ENCODE measurements at regions not wholly inside any gene's neighbourhood (a gene's known extent, or its start where the extent isn't known, plus 50 kb on each side); places are given as distances from the start of the nearest gene placed in this dataset.

DNA sequence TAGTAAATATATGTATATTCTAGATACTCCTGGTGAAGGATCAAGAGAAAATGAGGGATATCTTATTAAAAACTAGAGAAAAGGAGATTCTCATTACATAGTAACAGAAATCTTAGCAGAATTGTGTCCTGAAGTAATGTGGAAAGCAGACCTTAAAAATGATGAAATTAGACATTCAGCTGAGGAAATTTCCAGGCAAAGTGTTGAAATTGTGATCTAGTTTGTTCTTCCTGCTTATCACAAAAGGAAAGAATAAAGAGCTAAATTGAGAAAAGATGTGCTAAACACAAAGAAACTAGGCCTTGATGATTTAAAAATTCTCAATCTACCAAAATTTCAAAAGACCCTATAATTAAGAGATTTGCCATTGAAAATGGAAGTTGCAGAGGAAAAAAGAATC lies 362.6 kb upstream of the PLSCR5 start:
- H3K27me3 ChIP-seq (ENCODE audit: control insufficient read depth, insufficient read depth, low read length, poor library complexity, severe bottlenecking) = no peaks in the 10 kb centered on the region
- H3K4me3 ChIP-seq (ENCODE audit: insufficient read depth, low read depth, low read length) = no peak overlapping the region
- H3K36me3 ChIP-seq (ENCODE audit: control insufficient read depth, insufficient read depth, low read length) = no peaks in the 10 kb centered on the region
- no peaks in the 10 kb centered on the region for H3K9me3 ChIP-seq (ENCODE audit: control insufficient read depth, low read length)
- H3K4me1 ChIP-seq (ENCODE audit: control insufficient read depth, insufficient read depth, low read length) = no peaks in the 10 kb centered on the region
- H3K27ac ChIP-seq (ENCODE audit: insufficient read depth, low read depth, low read length, poor library complexity, severe bottlenecking) = no peak overlapping the region

DNA sequence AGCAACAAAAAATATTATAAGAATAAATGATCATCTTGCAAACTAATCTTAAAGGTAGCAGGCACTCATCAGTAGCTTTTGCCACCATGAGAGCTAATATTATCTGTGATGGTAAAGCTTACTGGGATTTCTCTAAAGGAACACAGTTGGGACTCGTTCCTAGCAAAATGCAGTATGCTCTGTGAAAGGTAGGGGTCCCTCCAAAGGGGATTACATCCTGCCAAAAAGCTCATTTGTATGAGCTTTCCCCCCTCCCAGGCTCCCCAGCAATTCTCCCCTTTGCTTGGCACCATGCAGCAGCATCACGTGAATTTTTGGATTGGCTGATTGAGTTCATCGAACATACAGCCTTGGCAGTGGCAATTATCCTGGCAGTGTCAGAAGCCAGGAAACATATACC lies 361.0 kb upstream of the PLSCR5 start:
- no peaks in the 10 kb centered on the region for H3K9me3 ChIP-seq (ENCODE audit: control insufficient read depth, low read length)
- 83% methylated on average over 2 to 3 of the region's 3 CpGs for WGBS, 2 experiments
- H3K36me3 ChIP-seq (ENCODE audit: control insufficient read depth, insufficient read depth, low read length) = no peaks in the 10 kb centered on the region
- H3K4me1 ChIP-seq (ENCODE audit: control insufficient read depth, insufficient read depth, low read length) = no peaks in the 10 kb centered on the region
- H3K27me3 ChIP-seq (ENCODE audit: control insufficient read depth, insufficient read depth, low read length, poor library complexity, severe bottlenecking) = no peaks in the 10 kb centered on the region
- H3K27ac ChIP-seq (ENCODE audit: insufficient read depth, low read depth, low read length, poor library complexity, severe bottlenecking) = no peak overlapping the region
- no peak overlapping the region for H3K4me3 ChIP-seq (ENCODE audit: insufficient read depth, low read depth, low read length)

DNA sequence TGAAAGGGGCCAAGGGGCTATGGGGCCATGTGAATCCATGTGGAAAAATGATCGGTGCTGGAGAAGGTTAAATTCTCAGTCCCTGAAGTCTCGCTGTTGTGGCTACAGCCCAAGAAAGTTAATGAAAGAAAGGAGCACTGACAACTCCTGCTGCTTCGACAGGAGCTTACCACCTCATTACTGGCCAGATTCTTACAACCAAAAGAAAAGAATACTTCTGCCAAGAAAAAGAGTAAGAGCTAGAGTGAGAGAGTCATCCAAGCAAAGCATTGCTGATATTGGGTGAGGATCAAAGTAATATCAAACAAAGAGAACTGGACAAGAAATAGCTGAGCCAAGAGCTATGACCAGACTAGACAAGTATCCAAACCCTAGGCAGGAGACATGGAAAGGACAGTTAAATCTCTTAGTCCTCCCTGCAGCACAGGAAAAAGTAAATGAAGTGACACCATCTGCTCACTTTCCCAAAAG lies 348.4 kb upstream of the PLSCR5 start:
- Histone ChIP-seq H3K27me3 (ENCODE audit: control insufficient read depth, insufficient read depth, low read length, poor library complexity, severe bottlenecking) (no peaks in the 10 kb centered on the region), H3K36me3 (ENCODE audit: control insufficient read depth, insufficient read depth, low read length) (no peaks in the 10 kb centered on the region), H3K4me3 (ENCODE audit: insufficient read depth, low read depth, low read length) (no peak overlapping the region), H3K9me3 (ENCODE audit: control insufficient read depth, low read length) (no peaks in the 10 kb centered on the region), H3K27ac (ENCODE audit: insufficient read depth, low read depth, low read length, poor library complexity, severe bottlenecking) (peak overlapping the region; percentile 45), H3K4me1 (ENCODE audit: control insufficient read depth, insufficient read depth, low read length) (no peaks in the 10 kb centered on the region)
- WGBS, 2 experiments = 63 to 65% methylated on average over 2 to 3 of the region's 3 CpGs

DNA sequence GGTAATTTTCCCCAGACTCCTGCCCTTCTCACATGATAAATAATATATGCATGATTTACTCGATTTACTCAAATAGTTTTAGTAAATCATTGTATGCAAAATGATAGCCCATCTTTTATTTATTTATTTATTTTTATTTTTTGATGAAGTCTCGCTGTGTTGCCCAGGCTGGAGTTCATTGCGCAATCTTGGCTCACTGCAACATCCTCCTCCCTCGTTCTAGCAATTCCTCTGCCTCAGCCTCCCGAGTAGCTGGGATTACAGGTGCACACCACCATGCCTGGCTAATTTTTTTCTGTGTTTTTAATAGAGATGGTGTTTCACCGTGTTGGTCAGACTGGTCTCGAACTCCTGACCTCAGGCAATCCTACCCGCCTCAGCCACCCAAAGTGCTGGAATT lies 343.8 kb upstream of the PLSCR5 start:
- H3K27me3 ChIP-seq (ENCODE audit: control insufficient read depth, insufficient read depth, low read length, poor library complexity, severe bottlenecking) = no peaks in the 10 kb centered on the region

DNA sequence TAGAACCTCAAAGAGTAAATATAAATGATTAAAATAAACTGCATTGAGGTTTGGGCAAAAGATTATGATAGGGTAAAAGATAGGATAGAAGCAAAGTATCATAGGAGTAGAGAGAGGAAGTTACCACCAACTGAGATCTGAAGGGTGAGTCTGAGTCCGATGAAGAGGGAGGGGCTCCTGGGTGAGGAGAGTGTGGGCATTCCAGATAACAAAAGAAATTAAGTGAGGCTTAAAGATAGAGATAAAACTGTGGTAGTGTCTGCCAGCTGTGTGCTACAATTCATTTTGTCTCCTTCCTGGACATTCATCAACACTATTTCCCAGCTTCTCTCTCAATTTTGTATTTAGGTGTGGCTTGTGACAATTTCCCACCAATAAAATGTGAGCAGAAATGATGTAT lies 343.0 kb upstream of the PLSCR5 start:
- Histone ChIP-seq H3K27me3 (ENCODE audit: control insufficient read depth, insufficient read depth, low read length, poor library complexity, severe bottlenecking) (no peaks in the 10 kb centered on the region), H3K27ac (ENCODE audit: insufficient read depth, low read depth, low read length, poor library complexity, severe bottlenecking) (no peak overlapping the region), H3K4me1 (ENCODE audit: control insufficient read depth, insufficient read depth, low read length) (no peaks in the 10 kb centered on the region), H3K9me3 (ENCODE audit: control insufficient read depth, low read length) (no peaks in the 10 kb centered on the region), H3K36me3 (ENCODE audit: control insufficient read depth, insufficient read depth, low read length) (no peaks in the 10 kb centered on the region), H3K4me3 (ENCODE audit: insufficient read depth, low read depth, low read length) (no peak overlapping the region)
- WGBS, 2 experiments = 61 to 83% methylated on average over 1 of the region's 1 CpG

More for the DNA sequence above, 343.8 kb upstream of the PLSCR5 start:
- Histone ChIP-seq H3K36me3 (ENCODE audit: control insufficient read depth, insufficient read depth, low read length) (no peaks in the 10 kb centered on the region), H3K4me1 (ENCODE audit: control insufficient read depth, insufficient read depth, low read length) (no peaks in the 10 kb centered on the region), H3K9me3 (ENCODE audit: control insufficient read depth, low read length) (no peaks in the 10 kb centered on the region), H3K27ac (ENCODE audit: insufficient read depth, low read depth, low read length, poor library complexity, severe bottlenecking) (no peak overlapping the region), H3K4me3 (ENCODE audit: insufficient read depth, low read depth, low read length) (no peak overlapping the region)
- WGBS, 2 experiments = 89 to 97% methylated on average over 7 of the region's 8 CpGs

DNA sequence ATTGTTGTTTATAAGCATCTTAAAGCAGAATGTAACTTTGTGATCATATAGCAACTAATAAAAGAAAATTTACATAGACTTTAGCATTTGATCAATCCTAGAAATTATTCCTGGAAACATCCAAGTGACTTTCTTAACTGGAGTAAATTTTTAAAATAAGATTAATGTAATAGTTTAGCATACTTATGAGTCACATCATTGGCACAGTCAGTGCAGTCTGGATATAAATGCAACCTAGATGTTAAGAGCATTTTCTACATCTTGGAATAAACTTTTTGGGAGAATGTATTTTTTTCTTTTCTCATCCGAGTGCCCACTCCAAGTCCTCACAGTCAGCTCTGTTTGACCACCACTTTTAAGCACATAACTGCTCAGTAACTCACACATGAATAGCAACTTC lies 324.6 kb upstream of the PLSCR5 start:
- Histone ChIP-seq H3K9me3 (ENCODE audit: control insufficient read depth, low read length) (no peaks in the 10 kb centered on the region), H3K4me1 (ENCODE audit: control insufficient read depth, insufficient read depth, low read length) (no peaks in the 10 kb centered on the region), H3K4me3 (ENCODE audit: insufficient read depth, low read depth, low read length) (no peak overlapping the region), H3K36me3 (ENCODE audit: control insufficient read depth, insufficient read depth, low read length) (no peaks in the 10 kb centered on the region), H3K27ac (ENCODE audit: insufficient read depth, low read depth, low read length, poor library complexity, severe bottlenecking) (no peak overlapping the region), H3K27me3 (ENCODE audit: control insufficient read depth, insufficient read depth, low read length, poor library complexity, severe bottlenecking) (no peaks in the 10 kb centered on the region)
- WGBS, 2 experiments = 67 to 93% methylated on average over 1 of the region's 1 CpG

DNA sequence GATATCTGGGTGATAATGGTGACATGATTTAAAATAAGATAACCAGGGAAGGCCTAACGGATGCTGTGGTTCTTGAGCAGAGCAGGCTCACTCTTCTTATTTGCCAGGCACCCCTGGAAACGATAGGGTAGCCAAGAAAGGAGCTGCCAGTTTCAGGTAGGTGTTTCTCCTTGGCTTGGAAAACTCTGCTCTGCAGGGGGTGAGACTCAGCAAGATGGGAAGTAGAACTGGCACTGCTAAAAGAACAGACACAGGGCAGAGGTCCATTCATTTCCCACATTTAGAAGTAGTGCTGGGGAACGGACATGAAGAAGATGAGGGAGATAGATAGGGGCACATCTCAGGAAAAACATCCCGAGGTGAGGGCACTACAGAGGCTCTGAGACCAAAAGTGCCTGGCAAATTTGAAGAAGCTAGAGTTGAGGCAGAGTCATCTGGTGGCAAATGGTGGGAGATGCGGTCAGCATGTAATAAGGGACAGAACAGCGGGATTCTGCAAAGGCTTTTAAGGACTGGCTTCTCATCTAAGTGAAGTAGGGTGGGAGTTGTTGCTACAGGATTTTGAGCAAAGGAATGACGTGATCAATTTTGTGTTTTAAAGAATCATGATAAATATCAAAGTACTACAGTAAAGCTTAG lies 323.4 kb upstream of the PLSCR5 start:
- 82 to 88% methylated on average over 7 of the region's 7 CpGs for WGBS, 2 experiments
- no peaks in the 10 kb centered on the region for H3K27me3 ChIP-seq (ENCODE audit: control insufficient read depth, insufficient read depth, low read length, poor library complexity, severe bottlenecking)
- no peaks in the 10 kb centered on the region for H3K9me3 ChIP-seq (ENCODE audit: control insufficient read depth, low read length)
- no peaks in the 10 kb centered on the region for H3K36me3 ChIP-seq (ENCODE audit: control insufficient read depth, insufficient read depth, low read length)
- no peak overlapping the region for H3K4me3 ChIP-seq (ENCODE audit: insufficient read depth, low read depth, low read length)
- H3K27ac ChIP-seq (ENCODE audit: insufficient read depth, low read depth, low read length, poor library complexity, severe bottlenecking) = no peak overlapping the region
- H3K4me1 ChIP-seq (ENCODE audit: control insufficient read depth, insufficient read depth, low read length) = no peaks in the 10 kb centered on the region

DNA sequence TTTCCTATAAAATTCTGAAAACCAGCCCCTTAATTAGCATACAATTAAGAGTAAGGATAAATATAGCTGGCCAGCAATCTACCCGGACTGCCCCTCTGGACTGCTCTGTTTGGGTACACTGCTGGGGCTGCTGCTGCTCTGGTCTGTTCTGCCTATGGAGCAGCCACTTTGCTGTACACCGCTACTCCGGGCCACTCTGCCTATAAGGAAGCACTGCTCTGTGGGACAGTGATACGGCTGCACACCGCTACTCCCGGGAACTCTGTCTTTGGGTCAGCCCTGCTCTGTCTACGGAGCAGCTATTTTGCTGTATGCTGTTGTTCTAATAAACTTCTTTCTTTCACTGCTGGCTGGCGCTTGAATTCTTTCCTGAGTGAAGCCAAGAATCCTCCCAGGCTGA lies 316.5 kb upstream of the PLSCR5 start:
- Histone ChIP-seq H3K27ac (ENCODE audit: insufficient read depth, low read depth, low read length, poor library complexity, severe bottlenecking) (no peak overlapping the region), H3K9me3 (ENCODE audit: control insufficient read depth, low read length) (no peaks in the 10 kb centered on the region), H3K36me3 (ENCODE audit: control insufficient read depth, insufficient read depth, low read length) (no peaks in the 10 kb centered on the region), H3K4me1 (ENCODE audit: control insufficient read depth, insufficient read depth, low read length) (no peaks in the 10 kb centered on the region), H3K4me3 (ENCODE audit: insufficient read depth, low read depth, low read length) (no peak overlapping the region), H3K27me3 (ENCODE audit: control insufficient read depth, insufficient read depth, low read length, poor library complexity, severe bottlenecking) (no peaks in the 10 kb centered on the region)
- WGBS, 2 experiments = 94 to 95% methylated on average over 8 of the region's 8 CpGs

DNA sequence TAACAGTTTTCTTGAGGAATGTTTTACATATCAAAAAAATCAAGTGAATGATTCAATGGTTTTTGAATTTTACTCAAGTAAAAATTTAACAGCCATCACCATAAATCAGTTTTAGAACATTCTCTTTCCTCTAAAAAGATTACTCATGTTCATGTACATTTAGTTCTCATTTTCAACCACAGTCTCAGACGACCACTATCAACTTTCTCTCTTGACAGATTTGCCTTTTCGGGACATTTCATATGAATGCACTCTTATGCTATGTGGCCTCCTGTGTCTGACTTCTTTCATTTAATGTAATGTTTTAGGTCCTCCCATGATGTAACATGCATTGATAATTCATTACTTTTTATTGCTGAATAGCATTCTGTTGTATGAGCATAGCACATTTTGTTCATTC lies 309.3 kb upstream of the PLSCR5 start:
- 78 to 87% methylated on average over 2 of the region's 2 CpGs for WGBS, 2 experiments
- Histone ChIP-seq H3K4me3 (ENCODE audit: insufficient read depth, low read depth, low read length) (no peak overlapping the region), H3K27me3 (ENCODE audit: control insufficient read depth, insufficient read depth, low read length, poor library complexity, severe bottlenecking) (no peaks in the 10 kb centered on the region), H3K27ac (ENCODE audit: insufficient read depth, low read depth, low read length, poor library complexity, severe bottlenecking) (no peak overlapping the region), H3K36me3 (ENCODE audit: control insufficient read depth, insufficient read depth, low read length) (no peaks in the 10 kb centered on the region), H3K9me3 (ENCODE audit: control insufficient read depth, low read length) (no peaks in the 10 kb centered on the region), H3K4me1 (ENCODE audit: control insufficient read depth, insufficient read depth, low read length) (no peaks in the 10 kb centered on the region)

DNA sequence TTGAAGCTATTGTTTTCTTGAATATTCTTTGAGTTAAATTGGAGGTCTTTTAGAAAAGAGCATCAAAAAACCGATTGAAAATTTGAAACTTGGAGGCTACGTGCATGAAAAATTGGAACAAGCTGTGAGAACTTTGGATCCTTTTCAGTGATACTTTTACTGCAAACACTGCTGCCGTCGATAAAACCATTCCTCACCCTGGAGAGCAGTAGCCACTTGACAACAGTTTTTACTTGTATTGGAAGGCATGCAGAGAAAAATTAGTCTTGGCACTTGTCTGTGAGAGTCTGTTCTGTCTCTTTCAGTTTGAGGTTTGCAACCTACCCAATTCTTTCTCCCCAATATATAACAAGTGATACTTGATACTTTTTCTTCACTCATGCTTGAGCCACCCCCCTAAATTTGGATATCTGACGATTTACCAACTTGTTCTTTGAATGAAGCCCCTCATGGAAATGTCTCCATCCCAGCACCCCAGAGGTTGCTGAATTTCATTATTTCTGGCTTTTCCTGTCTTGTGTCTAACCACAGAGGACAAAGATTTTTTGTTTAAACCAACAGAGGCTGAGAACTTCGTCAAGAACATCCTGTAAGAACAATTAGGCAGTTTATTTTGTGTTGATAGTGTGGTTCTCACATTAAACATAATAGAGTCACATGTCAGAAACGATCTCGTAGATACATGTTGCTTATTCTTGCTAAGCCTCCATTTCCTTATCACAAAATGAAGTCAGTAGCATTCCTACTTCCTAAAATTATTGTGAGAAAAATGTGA lies 307.3 kb upstream of the PLSCR5 start:
- H3K4me3 ChIP-seq (ENCODE audit: insufficient read depth, low read depth, low read length) = no peak overlapping the region
- WGBS, 2 experiments = 81 to 84% methylated on average over 6 to 8 of the region's 8 CpGs

More for the DNA sequence above, 307.3 kb upstream of the PLSCR5 start:
- H3K27me3 ChIP-seq (ENCODE audit: control insufficient read depth, insufficient read depth, low read length, poor library complexity, severe bottlenecking) = no peaks in the 10 kb centered on the region
- no peaks in the 10 kb centered on the region for H3K36me3 ChIP-seq (ENCODE audit: control insufficient read depth, insufficient read depth, low read length)
- H3K9me3 ChIP-seq (ENCODE audit: control insufficient read depth, low read length) = no peaks in the 10 kb centered on the region
- no peak overlapping the region for H3K27ac ChIP-seq (ENCODE audit: insufficient read depth, low read depth, low read length, poor library complexity, severe bottlenecking)
- H3K4me1 ChIP-seq (ENCODE audit: control insufficient read depth, insufficient read depth, low read length) = no peaks in the 10 kb centered on the region

Data from ectodermal cell (in vitro differentiated cells).